COLO668 (cell line): ENCODE measurements at regions not wholly inside any gene's neighbourhood (a gene's known extent, or its start where the extent isn't known, plus 50 kb on each side); places are given as distances from the start of the nearest gene placed in this dataset.

Experiments used
- DNase-seq: peaks from one replicate; lab custom pipeline; 2025; ENCODE audit not compliant: unreplicated experiment; lab: John Stamatoyannopoulos, UW

GRCh38 chr6:91672201-91672600 is 1085.3 kb upstream of the MAP3K7 start:
- no peak for DNase-seq

- no peak for DNase-seq
These were observed 1083.0 kb upstream of the MAP3K7 start for GRCh38 chr6:91669871-91670268.

- no peak for DNase-seq
These were observed 1082.4 kb upstream of the MAP3K7 start for GRCh38 chr6:91669154-91669870.

GRCh38 chr6:91667596-91667995 is 1080.7 kb upstream of the MAP3K7 start:
- DNase-seq = no peak

GRCh38 chr6:91664327-91664959 is 1077.6 kb upstream of the MAP3K7 start:
- DNase-seq = no peak

- no peak for DNase-seq
These were observed 1074.0 kb upstream of the MAP3K7 start for GRCh38 chr6:91660893-91661292.

GRCh38 chr6:91659891-91660290 is 1073.0 kb upstream of the MAP3K7 start:
- DNase-seq = peak; percentile 30

GRCh38 chr6:91654793-91655192 is 1067.9 kb upstream of the MAP3K7 start:
- DNase-seq = no peak

- DNase-seq = no peak
These were observed 1067.5 kb upstream of the MAP3K7 start for GRCh38 chr6:91654357-91654756.

- DNase-seq = no peak
These were observed 1067.0 kb upstream of the MAP3K7 start for GRCh38 chr6:91653895-91654294.

- no peak for DNase-seq
These were observed 1066.3 kb upstream of the MAP3K7 start for GRCh38 chr6:91653076-91653723.

- DNase-seq = no peak
These were observed 1059.8 kb upstream of the MAP3K7 start for GRCh38 chr6:91646649-91647048.

- DNase-seq = no peak
These were observed 1058.9 kb upstream of the MAP3K7 start for GRCh38 chr6:91645811-91646210.

- no peak for DNase-seq
These were observed 1050.3 kb upstream of the MAP3K7 start for GRCh38 chr6:91637217-91637616.

- no peak for DNase-seq
These were observed 1047.9 kb upstream of the MAP3K7 start for GRCh38 chr6:91634791-91635190.

- no peak for DNase-seq
These were observed 1046.7 kb upstream of the MAP3K7 start for GRCh38 chr6:91633374-91634111.

- DNase-seq = no peak
These were observed 1045.4 kb upstream of the MAP3K7 start for GRCh38 chr6:91632308-91632707.

- no peak for DNase-seq
These were observed 1044.4 kb upstream of the MAP3K7 start for GRCh38 chr6:91631227-91631626.

- DNase-seq = no peak
These were observed 1040.0 kb upstream of the MAP3K7 start for GRCh38 chr6:91626911-91627310.

GRCh38 chr6:91613481-91613880 is 1026.6 kb upstream of the MAP3K7 start:
- DNase-seq = no peak

GRCh38 chr6:91611190-91611589 is 1024.3 kb upstream of the MAP3K7 start:
- no peak for DNase-seq

GRCh38 chr6:91608428-91608827 is 1021.6 kb upstream of the MAP3K7 start:
- no peak for DNase-seq
